NCI-H446 treated with DMSO at 0.1 percent for 48 hours (cell line): ENCODE measurements at regions not wholly inside any gene's neighbourhood (a gene's known extent, or its start where the extent isn't known, plus 50 kb on each side); places are given as distances from the start of the nearest gene placed in this dataset.

ENCODE experiments used
- DNase-seq: peaks from one replicate; lab custom pipeline; 2025; lab: John Stamatoyannopoulos, UW

GRCh38 chr5:124461941-124462340 is 284.5 kb downstream of the ZNF608 start:
- DNase-seq, result no peak

GRCh38 chr5:124461157-124461556 is 285.3 kb downstream of the ZNF608 start:
- no peak for DNase-seq

GRCh38 chr5:124460642-124461041 is 285.8 kb downstream of the ZNF608 start:
- DNase-seq, result no peak

GRCh38 chr5:124459984-124460383 is 286.5 kb downstream of the ZNF608 start:
- no peak for DNase-seq

- DNase-seq, result no peak
Observed at GRCh38 chr5:124457901-124458300, 288.5 kb downstream of the ZNF608 start.

- DNase-seq, result no peak
Observed at GRCh38 chr5:124457101-124457500, 289.3 kb downstream of the ZNF608 start.

- DNase-seq, result peak; percentile 10
Observed at GRCh38 chr5:124456249-124456648, 290.2 kb downstream of the ZNF608 start.

GRCh38 chr5:124454081-124454480 is 292.4 kb downstream of the ZNF608 start:
- no peak for DNase-seq

- DNase-seq, result no peak
Observed at GRCh38 chr5:124453221-124454051, 293.0 kb downstream of the ZNF608 start.

- no peak for DNase-seq
Observed at GRCh38 chr5:124452412-124452811, 294.0 kb downstream of the ZNF608 start.

- no peak for DNase-seq
Observed at GRCh38 chr5:124451721-124452383, 294.6 kb downstream of the ZNF608 start.

GRCh38 chr5:124446120-124446519 is 300.3 kb downstream of the ZNF608 start:
- no peak for DNase-seq

- DNase-seq, result no peak
Observed at GRCh38 chr5:124445070-124445619, 301.3 kb downstream of the ZNF608 start.

GRCh38 chr5:124444147-124444775 is 302.2 kb downstream of the ZNF608 start:
- no peak for DNase-seq

- DNase-seq, result no peak
Observed at GRCh38 chr5:124440471-124440870, 306.0 kb downstream of the ZNF608 start.

GRCh38 chr5:124439609-124440008 is 306.8 kb downstream of the ZNF608 start:
- no peak for DNase-seq

- DNase-seq, result peak; percentile 70
Observed at GRCh38 chr5:124438903-124439281, 307.5 kb downstream of the ZNF608 start.

GRCh38 chr5:124438026-124438902 is 308.2 kb downstream of the ZNF608 start:
- no peak for DNase-seq

- DNase-seq, result no peak
Observed at GRCh38 chr5:124436294-124436693, 310.1 kb downstream of the ZNF608 start.

- DNase-seq, result no peak
Observed at GRCh38 chr5:124433170-124433569, 313.3 kb downstream of the ZNF608 start.

- no peak for DNase-seq
Observed at GRCh38 chr5:124421584-124421983, 324.9 kb downstream of the ZNF608 start.

- no peak for DNase-seq
Observed at GRCh38 chr5:124420952-124421351, 325.5 kb downstream of the ZNF608 start.
